OCI-LY3 (cell line): ENCODE measurements at regions not wholly inside any gene's neighbourhood (a gene's known extent, or its start where the extent isn't known, plus 50 kb on each side); places are given as distances from the start of the nearest gene placed in this dataset.

ENCODE experiments used
- H2AFZ ChIP-seq: fragments of 200-600, 300-600 bp; shearing (Covaris generic); 2 replicates; pipeline ENCODE4 v1.6.0; 2014; ENCODE audit warnings: antibody characterized with exemption, low read depth, low read length
- H3K27ac ChIP-seq: fragments of 200-600, 300-600 bp; sonication (generic); 2 replicates; pipeline ENCODE4 v1.5.1; 2014; ENCODE audit warnings: mild to moderate bottlenecking, low read length, moderate library complexity, mixed read lengths
- H3K27me3 ChIP-seq: fragments of 200-600, 300-600 bp; sonication (generic); 2 replicates; pipeline ENCODE4 v1.6.1; 2014; ENCODE audit warnings: low read depth, low read length, mixed read lengths
- H3K36me3 ChIP-seq: fragments of 200-600, 300-600 bp; sonication (generic); replicated peaks from 2 replicates; pipeline ENCODE3; 2014; ENCODE audit warnings: low read depth, low read length, mixed read lengths
- H3K4me1 ChIP-seq: fragments of 300-600, 200-600 bp; sonication (generic); 2 replicates; pipeline ENCODE4 v1.6.1; 2014; ENCODE audit warnings: low read length, mixed read lengths
- H3K4me2 ChIP-seq: fragments of 200-600, 300-600 bp; sonication (generic); 2 replicates; pipeline ENCODE4 v1.6.1; 2014; ENCODE audit warnings: low read length, mixed read lengths
- H3K4me3 ChIP-seq: fragments of 300-600, 200-600 bp; sonication (generic); 2 replicates; pipeline ENCODE4 v1.5.1; 2014; ENCODE audit warnings: antibody characterized with exemption, mild to moderate bottlenecking, low read length, moderate library complexity
- H3K79me2 ChIP-seq: fragments of 300-600, 200-600 bp; shearing (Covaris generic); 2 replicates; pipeline ENCODE4 v1.6.1; 2014; ENCODE audit warnings: mild to moderate bottlenecking, low read length, mixed read lengths
- H3K9ac ChIP-seq: fragments of 300-600, 200-600 bp; shearing (Covaris generic); 2 replicates; pipeline ENCODE4 v1.6.0; 2014; ENCODE audit warnings: mild to moderate bottlenecking, low read length, moderate library complexity
- H3K9me3 ChIP-seq: fragments of 200-600, 300-600 bp; shearing (Covaris generic); 2 replicates; pipeline ENCODE4 v1.6.1; 2014; ENCODE audit warnings: low read length, mixed read lengths; ENCODE audit not compliant: insufficient read depth
- H4K20me1 ChIP-seq: fragments of 200-600, 300-600 bp; sonication (generic); 2 replicates; pipeline ENCODE4 v1.6.1; 2016; ENCODE audit warnings: low read length, mixed read lengths; ENCODE audit not compliant: insufficient read depth
- CTCF ChIP-seq: fragments of 200-600, 300-600 bp; sonication (generic); IDR thresholded peaks from 2 replicates; pipeline ENCODE4 v1.5.1; 2014; ENCODE audit warnings: antibody characterized with exemption, low read length, low read depth
- EZH2phosphoT487 ChIP-seq: fragments of 200-600 bp; shearing (Covaris generic); IDR thresholded peaks from 2 replicates; pipeline ENCODE4 v1.6.1; 2018; ENCODE audit warnings: antibody characterized with exemption, mixed run types, low read depth

GRCh38 chr6:144873623-144874378 is 588.7 kb downstream of the UTRN start:
- no peak overlapping the region for H3K27ac ChIP-seq
- no peak overlapping the region for H3K4me3 ChIP-seq
- no peak overlapping the region for H3K4me2 ChIP-seq
- no peaks in the 10 kb centered on the region for H3K4me1 ChIP-seq
- no peak overlapping the region for H2AFZ ChIP-seq
- no peaks in the 10 kb centered on the region for H3K27me3 ChIP-seq
- no peak for TF ChIP-seq CTCF
- TF ChIP-seq EZH2phosphoT487, result no peak
- H3K9ac ChIP-seq, result no peak overlapping the region
- H4K20me1 ChIP-seq, result no peaks in the 10 kb centered on the region
- H3K79me2 ChIP-seq, result no peaks in the 10 kb centered on the region
- H3K36me3 ChIP-seq, result no peaks in the 10 kb centered on the region
- no peaks in the 10 kb centered on the region for H3K9me3 ChIP-seq

GRCh38 chr6:144876689-144877088 is 591.6 kb downstream of the UTRN start:
- H3K9ac ChIP-seq, result no peak overlapping the region
- no peak overlapping the region for H3K4me3 ChIP-seq
- H3K4me1 ChIP-seq, result no peaks in the 10 kb centered on the region
- H2AFZ ChIP-seq, result no peak overlapping the region
- no peaks in the 10 kb centered on the region for H3K27me3 ChIP-seq
- TF ChIP-seq EZH2phosphoT487 (no peak), CTCF (no peak)
- no peaks in the 10 kb centered on the region for H3K79me2 ChIP-seq
- no peak overlapping the region for H3K27ac ChIP-seq
- no peaks in the 10 kb centered on the region for H4K20me1 ChIP-seq
- H3K9me3 ChIP-seq, result no peaks in the 10 kb centered on the region
- H3K36me3 ChIP-seq, result no peaks in the 10 kb centered on the region
- H3K4me2 ChIP-seq, result no peak overlapping the region

GRCh38 chr6:144877118-144877517 is 592.0 kb downstream of the UTRN start:
- no peak overlapping the region for H3K4me2 ChIP-seq
- no peaks in the 10 kb centered on the region for H4K20me1 ChIP-seq
- H3K27me3 ChIP-seq, result no peaks in the 10 kb centered on the region
- no peaks in the 10 kb centered on the region for H3K4me1 ChIP-seq
- H3K9ac ChIP-seq, result no peak overlapping the region
- no peak overlapping the region for H3K4me3 ChIP-seq
- H2AFZ ChIP-seq, result no peak overlapping the region
- H3K79me2 ChIP-seq, result no peaks in the 10 kb centered on the region
- TF ChIP-seq EZH2phosphoT487, result no peak
- TF ChIP-seq CTCF, result no peak
- H3K36me3 ChIP-seq, result no peaks in the 10 kb centered on the region
- no peaks in the 10 kb centered on the region for H3K9me3 ChIP-seq
- H3K27ac ChIP-seq, result no peak overlapping the region

GRCh38 chr6:144878577-144878976 is 593.4 kb downstream of the UTRN start:
- no peaks in the 10 kb centered on the region for H4K20me1 ChIP-seq
- TF ChIP-seq CTCF (no peak), EZH2phosphoT487 (no peak)
- no peaks in the 10 kb centered on the region for H3K27me3 ChIP-seq
- H3K9me3 ChIP-seq, result no peaks in the 10 kb centered on the region
- no peak overlapping the region for H3K4me2 ChIP-seq
- H3K79me2 ChIP-seq, result no peaks in the 10 kb centered on the region
- no peaks in the 10 kb centered on the region for H3K36me3 ChIP-seq
- no peak overlapping the region for H3K4me3 ChIP-seq
- H3K27ac ChIP-seq, result no peak overlapping the region
- H3K9ac ChIP-seq, result no peak overlapping the region
- H3K4me1 ChIP-seq, result no peaks in the 10 kb centered on the region
- no peak overlapping the region for H2AFZ ChIP-seq
